ENCODE measurements at regions not wholly inside any gene's neighbourhood (a gene's known extent, or its start where the extent isn't known, plus 50 kb on each side); places are given as distances from the start of the nearest gene placed in this dataset.

GRCh38 chr20:51265361-51265760, 242.5 kb upstream of the KCNG1 start:
- Mint-ChIP-seq H3K4me3 (no peak overlapping the region), H3K27me3 (ENCODE audit: low read depth) (no peaks in the 10 kb centered on the region), H3K27ac (no peak overlapping the region), H3K4me1 (peaks cover 33% of the 10 kb centered on the region), H3K36me3 (no peaks in the 10 kb centered on the region), H3K9me3 (peaks cover 18% of the 10 kb centered on the region)
- no peak for TF ChIP-seq CTCF (IDR thresholded peaks at IDR 0.05; ENCODE audit: unreplicated experiment)
- DNase-seq (ENCODE audit: low spot score in 2 of 2, unreplicated experiment in 2 of 2), result no peak

- Mint-ChIP-seq H3K4me3 (no peak overlapping the region), H3K4me1 (peaks cover 58% of the 10 kb centered on the region), H3K9me3 (peaks cover 12% of the 10 kb centered on the region), H3K36me3 (no peaks in the 10 kb centered on the region), H3K27me3 (ENCODE audit: low read depth) (no peaks in the 10 kb centered on the region), H3K27ac (peak overlapping the region; percentile 99)
- no peak for TF ChIP-seq CTCF (IDR thresholded peaks at IDR 0.05; ENCODE audit: unreplicated experiment)
- no peak for DNase-seq (ENCODE audit: low spot score in 2 of 2, unreplicated experiment in 2 of 2)
Measured at GRCh38 chr20:51262240-51262639, 239.3 kb upstream of the KCNG1 start.

- H3K27ac Mint-ChIP-seq, result peak overlapping the region; percentile 99
- H3K36me3 Mint-ChIP-seq, result no peaks in the 10 kb centered on the region
Measured at GRCh38 chr20:51259455-51259854, 236.5 kb upstream of the KCNG1 start.

GRCh38 chr20:51258582-51259165, 235.8 kb upstream of the KCNG1 start:
- peak overlapping the region; percentile 99 for H3K27ac Mint-ChIP-seq

More at GRCh38 chr20:51259455-51259854, 236.5 kb upstream of the KCNG1 start:
- peaks cover 69% of the 10 kb centered on the region for H3K4me1 Mint-ChIP-seq
- no peaks in the 10 kb centered on the region for H3K27me3 Mint-ChIP-seq (ENCODE audit: low read depth)
- H3K9me3 Mint-ChIP-seq, result peaks cover 2% of the 10 kb centered on the region
- DNase-seq (ENCODE audit: low spot score in 2 of 2, unreplicated experiment in 2 of 2), result peak in 1 of 2 experiments; percentile 46
- no peak for TF ChIP-seq CTCF (IDR thresholded peaks at IDR 0.05; ENCODE audit: unreplicated experiment)
- no peak overlapping the region for H3K4me3 Mint-ChIP-seq

GRCh38 chr20:51255417-51255816, 232.5 kb upstream of the KCNG1 start:
- Mint-ChIP-seq H3K27ac (no peak overlapping the region), H3K4me3 (no peak overlapping the region), H3K9me3 (peaks cover 15% of the 10 kb centered on the region), H3K36me3 (peaks cover 3% of the 10 kb centered on the region), H3K27me3 (ENCODE audit: low read depth) (no peaks in the 10 kb centered on the region), H3K4me1 (peaks cover 44% of the 10 kb centered on the region)
- no peak for TF ChIP-seq CTCF (IDR thresholded peaks at IDR 0.05; ENCODE audit: unreplicated experiment)
- DNase-seq (ENCODE audit: low spot score in 2 of 2, unreplicated experiment in 2 of 2), result no peak

More at GRCh38 chr20:51258582-51259165, 235.8 kb upstream of the KCNG1 start:
- Mint-ChIP-seq H3K27me3 (ENCODE audit: low read depth) (no peaks in the 10 kb centered on the region), H3K36me3 (no peaks in the 10 kb centered on the region), H3K4me1 (peaks cover 69% of the 10 kb centered on the region), H3K9me3 (no peaks in the 10 kb centered on the region), H3K4me3 (no peak overlapping the region)
- TF ChIP-seq CTCF (IDR thresholded peaks at IDR 0.05; ENCODE audit: unreplicated experiment), result no peak
- no peak for DNase-seq (ENCODE audit: low spot score in 2 of 2, unreplicated experiment in 2 of 2)

Data from mesothelial cell of epicardium (in vitro differentiated cells).